Pancreas (tissue), 10 donors: ENCODE measurements at regions not wholly inside any gene's neighbourhood (a gene's known extent, or its start where the extent isn't known, plus 50 kb on each side); places are given as distances from the start of the nearest gene placed in this dataset.

Experiments
- ATAC-seq, 4 donors: fragments of 200-7000 bp; cut with Tn5 transposase; one replicate each; pipeline versions ENCODE4 v1.8.0 to v1.9.1; 2020; ENCODE audit warnings: mild to moderate bottlenecking in 4 of 4, moderate library complexity in 4 of 4
- DNase-seq, 6 donors: peaks; one replicate each; pipeline ENCODE4 v3.0.0-alpha.2; 2020
- FAIRE-seq: peaks from 2 replicates; lab custom pipeline; 2012; peaks lifted over from hg19 to GRCh38; lab: Jason Lieb, UNC
- H3K27ac ChIP-seq, 4 donors: fragments of 200-600 bp; sonication (generic); 1 replicate in 3 of 4; 2 replicates in 1 of 4; pipeline versions ENCODE4 v1.5.0 to v1.8.0; 2020
- H3K27me3 ChIP-seq, 4 donors: fragments of 200-600 bp; one replicate each; pipeline ENCODE4 v1.8.0; 2021
- H3K36me3 ChIP-seq, 3 donors: fragments of 200-600 bp; sonication (generic) in 1 of 3; one replicate each; pipeline versions ENCODE4 v1.5.0 to v1.8.0; 2020 to 2021
- H3K4me1 ChIP-seq, 3 donors: fragments of 200-600 bp; one replicate each; pipeline ENCODE4 v1.8.0; 2021
- H3K4me3 ChIP-seq, 4 donors: fragments of 200-600 bp; sonication (generic) in 2 of 4; one replicate each; pipeline versions ENCODE4 v1.5.0 to v1.8.0; 2020 to 2021
- H3K9me3 ChIP-seq, 4 donors: fragments of 200-600 bp; one replicate each; pipeline ENCODE4 v1.8.0; 2021
- WGBS, 2 donors: extraction: QIAGEN DNeasy Blood & Tissue Kit; methylation state at CpG; one replicate each; pipeline ENCODE4 v1.1.7; 2013; 5-methylcytosine and 5-hydroxymethylcytosine counted together
- intact Hi-C, 3 donors: fragments of 100-400 bp; cut with DNase I; formaldehyde crosslinking; loops; one replicate each; pipeline versions ENCODE4 v1.11.1 to v1.14.2; 2022
- TF ChIP-seq, protein P1 (sequence below), 4 donors: fragments of 200-600 bp; sonication (generic) in 3 of 4; IDR thresholded peaks; one replicate each; pipeline versions ENCODE4 v1.5.0 to v1.8.0; 2021; ENCODE audit warnings: antibody characterized with exemption in 4 of 4
- donor health status: healthy with polysubstance abuse.
- donor health status: DM: no; HTN: no; CAD: no; lungs with moderate emphysema.
- donor health status: DM: no; HTN: no; CAD: no.
- donor health status: control.
- donor health status: control.
- donor health status: Bipolar disorder and iron deficiency.
- donor health status: DM: yes; HTN: yes; CAD: no.
- donor health status: DM: no; HTN: no; CAD: no.
- donor health status: DM: no; HTN: no; CAD: no.
- donor health status: DM: yes; HTN: yes; CAD: no.

DNA sequence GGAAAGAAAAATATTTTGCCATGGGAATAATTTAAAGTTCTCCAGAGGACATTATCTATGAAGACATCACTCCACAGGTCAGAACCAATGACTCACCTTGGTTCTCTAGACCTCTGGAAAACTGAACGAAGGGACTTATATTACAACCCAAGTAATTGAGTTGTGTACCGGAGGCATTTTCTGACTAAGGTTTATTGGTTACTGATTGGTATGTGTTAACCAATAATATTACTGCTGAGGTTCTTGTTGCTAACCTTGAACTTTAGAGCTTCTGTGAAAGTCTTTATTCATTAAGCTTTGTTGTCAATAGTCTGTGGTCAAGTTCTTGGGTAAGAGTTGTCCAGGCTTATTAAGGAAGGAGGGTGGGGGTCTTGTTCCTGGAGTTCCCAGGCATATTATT is 78.1 kb upstream of the MTPN start:
- no peaks in the 10 kb centered on the region for H3K9me3 ChIP-seq
- no peak overlapping the region for H3K27ac ChIP-seq
- TF ChIP-seq, protein P1, sequence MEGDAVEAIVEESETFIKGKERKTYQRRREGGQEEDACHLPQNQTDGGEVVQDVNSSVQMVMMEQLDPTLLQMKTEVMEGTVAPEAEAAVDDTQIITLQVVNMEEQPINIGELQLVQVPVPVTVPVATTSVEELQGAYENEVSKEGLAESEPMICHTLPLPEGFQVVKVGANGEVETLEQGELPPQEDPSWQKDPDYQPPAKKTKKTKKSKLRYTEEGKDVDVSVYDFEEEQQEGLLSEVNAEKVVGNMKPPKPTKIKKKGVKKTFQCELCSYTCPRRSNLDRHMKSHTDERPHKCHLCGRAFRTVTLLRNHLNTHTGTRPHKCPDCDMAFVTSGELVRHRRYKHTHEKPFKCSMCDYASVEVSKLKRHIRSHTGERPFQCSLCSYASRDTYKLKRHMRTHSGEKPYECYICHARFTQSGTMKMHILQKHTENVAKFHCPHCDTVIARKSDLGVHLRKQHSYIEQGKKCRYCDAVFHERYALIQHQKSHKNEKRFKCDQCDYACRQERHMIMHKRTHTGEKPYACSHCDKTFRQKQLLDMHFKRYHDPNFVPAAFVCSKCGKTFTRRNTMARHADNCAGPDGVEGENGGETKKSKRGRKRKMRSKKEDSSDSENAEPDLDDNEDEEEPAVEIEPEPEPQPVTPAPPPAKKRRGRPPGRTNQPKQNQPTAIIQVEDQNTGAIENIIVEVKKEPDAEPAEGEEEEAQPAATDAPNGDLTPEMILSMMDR (IDR thresholded peaks at IDR 0.05) = no peak
- DNase-seq (no peak), FAIRE-seq (no peak), ATAC-seq (no peak)
- WGBS, 2 donors = 36% methylated on average over 2 of the region's 2 CpGs
- no peaks in the 10 kb centered on the region for H3K4me1 ChIP-seq
- H3K36me3 ChIP-seq = no peaks in the 10 kb centered on the region
- H3K4me3 ChIP-seq = no peak overlapping the region
- no peaks in the 10 kb centered on the region for H3K27me3 ChIP-seq
- intact Hi-C loops = no loop called here

DNA sequence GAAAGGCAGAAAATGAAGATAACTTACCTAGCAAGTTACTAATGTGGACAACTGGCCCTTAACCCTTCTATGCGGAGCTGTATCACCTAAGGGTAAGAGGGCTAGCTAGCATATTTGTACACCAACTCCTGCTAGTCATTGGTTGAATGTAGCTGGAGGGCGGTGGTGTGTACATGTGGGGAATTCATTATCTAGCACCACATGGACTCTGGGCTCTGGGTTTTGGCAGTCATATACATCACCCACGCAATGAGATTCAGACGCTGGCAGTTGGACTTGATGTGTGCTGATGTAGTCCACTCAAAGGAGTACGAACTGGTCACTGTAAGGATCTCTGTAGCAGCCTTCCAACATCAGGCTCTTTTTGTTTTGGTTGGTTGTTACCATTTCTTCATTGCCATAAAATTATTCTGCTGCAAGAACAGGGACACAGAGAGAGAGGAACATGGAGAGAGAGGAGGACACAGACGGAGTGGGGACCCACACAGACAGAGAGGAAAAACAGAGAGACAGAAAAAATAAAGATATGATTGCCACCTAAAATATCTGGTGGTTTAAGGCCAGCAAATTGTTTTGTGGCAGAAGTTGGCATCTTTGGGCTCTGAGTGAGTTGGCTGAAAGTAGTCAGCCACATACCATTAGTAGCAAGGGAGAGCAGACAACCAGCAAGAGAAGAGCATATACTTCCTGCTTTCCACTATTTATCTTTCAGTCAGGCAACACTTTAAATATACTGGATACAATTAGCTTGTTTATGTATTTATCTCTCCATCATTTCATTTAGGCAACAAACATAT is 76.7 kb upstream of the MTPN start:
- no peaks in the 10 kb centered on the region for H3K4me1 ChIP-seq
- intact Hi-C loops = no loop called here
- H3K4me3 ChIP-seq = no peak overlapping the region
- no peaks in the 10 kb centered on the region for H3K27me3 ChIP-seq
- H3K9me3 ChIP-seq = no peaks in the 10 kb centered on the region
- FAIRE-seq = no peak
- TF ChIP-seq, protein P1 (IDR thresholded peaks at IDR 0.05) = no peak
- ATAC-seq = no peak
- no peak for DNase-seq
- no peak overlapping the region for H3K27ac ChIP-seq
- H3K36me3 ChIP-seq = no peaks in the 10 kb centered on the region
- 72 to 85% methylated on average over 6 of the region's 6 CpGs for WGBS, 2 donors

DNA sequence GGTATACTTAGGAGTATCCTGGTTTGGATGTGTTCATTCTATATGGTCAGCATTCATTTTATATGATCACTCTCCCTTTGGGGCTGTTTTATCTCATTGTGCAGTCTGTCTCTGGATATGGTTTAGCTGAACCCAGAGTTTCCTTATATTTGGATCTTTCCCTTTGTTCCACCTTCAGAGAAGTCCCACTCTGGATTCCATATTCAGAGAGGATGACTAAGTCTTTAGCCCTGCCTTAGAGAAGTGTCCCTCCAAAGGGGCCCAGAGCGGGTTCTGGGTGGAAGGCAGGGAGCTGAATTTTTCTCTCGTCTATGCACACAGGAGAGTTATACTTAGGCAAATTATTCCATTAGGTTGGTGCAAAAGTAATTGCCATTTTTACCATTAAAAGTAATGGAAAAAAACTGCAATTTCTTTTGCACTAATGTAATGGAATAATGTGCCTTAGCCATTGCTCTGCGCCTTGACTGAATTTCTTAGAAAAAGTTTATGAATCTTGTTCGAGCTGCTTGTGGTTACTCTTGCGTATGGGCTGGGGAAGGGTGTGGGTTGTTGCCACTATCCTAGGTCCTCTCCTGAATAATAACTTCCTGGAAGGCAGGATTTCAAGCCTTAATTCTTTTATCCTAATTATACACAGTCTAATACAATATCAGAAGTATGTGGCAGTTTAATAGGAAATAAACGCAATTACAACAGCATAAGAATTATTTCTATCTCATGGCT is 74.2 kb upstream of the MTPN start:
- 84 to 87% methylated on average over 6 of the region's 6 CpGs for WGBS, 2 donors
- Histone ChIP-seq H3K27me3 (no peaks in the 10 kb centered on the region), H3K36me3 (no peaks in the 10 kb centered on the region), H3K9me3 (no peaks in the 10 kb centered on the region), H3K4me1 (no peaks in the 10 kb centered on the region), H3K4me3 (no peak overlapping the region), H3K27ac (no peak overlapping the region)
- intact Hi-C loops = no loop called here
- DNase-seq (no peak), FAIRE-seq (no peak), ATAC-seq (no peak)
- TF ChIP-seq, protein P1 (IDR thresholded peaks at IDR 0.05) = no peak

DNA sequence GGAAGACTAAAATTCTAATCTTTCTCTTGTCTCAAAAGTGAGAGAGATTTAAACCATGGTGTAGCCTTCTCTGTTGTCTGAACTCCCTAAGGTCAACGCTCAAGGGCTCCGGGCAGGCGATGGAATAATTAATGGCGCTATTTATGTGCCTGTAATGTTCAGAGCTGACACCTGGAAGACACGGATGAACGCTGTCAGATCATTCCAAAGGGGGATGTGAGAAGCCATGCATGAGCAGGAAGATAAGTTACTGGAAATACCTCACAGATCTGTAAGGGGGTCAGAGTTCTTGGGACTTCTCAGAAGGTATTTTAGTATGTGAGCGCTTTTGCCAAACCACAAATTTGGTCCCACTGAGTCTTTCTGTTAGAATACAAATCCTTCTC is 73.3 kb upstream of the MTPN start:
- intact Hi-C loops = no loop called here
- Histone ChIP-seq H3K4me3 (no peak overlapping the region), H3K27me3 (no peaks in the 10 kb centered on the region), H3K27ac (no peak overlapping the region), H3K4me1 (no peaks in the 10 kb centered on the region), H3K9me3 (no peaks in the 10 kb centered on the region), H3K36me3 (no peaks in the 10 kb centered on the region)
- 65 to 68% methylated on average over 7 of the region's 7 CpGs for WGBS, 2 donors
- TF ChIP-seq, protein P1 (IDR thresholded peaks at IDR 0.05) = no peak
- ATAC-seq = no peak
- no peak for FAIRE-seq
- no peak for DNase-seq
